NCI-H1930 (cell line): ENCODE measurements at regions not wholly inside any gene's neighbourhood (a gene's known extent, or its start where the extent isn't known, plus 50 kb on each side); places are given as distances from the start of the nearest gene placed in this dataset.
"Not testable (repeated sequence)": the region's sequence is repeated elsewhere in the genome, so short reads cannot be mapped to it uniquely, and the experiment has no call there.

Source experiments
- DNase-seq, 2 experiments: peaks; one replicate each; lab custom pipeline; 2025; lab: John Stamatoyannopoulos, UW

- no peak for DNase-seq
These were observed 136.1 kb upstream of the LIPC start for GRCh38 chr15:58295637-58296215.

- no peak for DNase-seq
These were observed 135.5 kb upstream of the LIPC start for GRCh38 chr15:58296276-58296675.

GRCh38 chr15:58297639-58298038 lies 134.2 kb upstream of the LIPC start:
- no peak for DNase-seq

DNA sequence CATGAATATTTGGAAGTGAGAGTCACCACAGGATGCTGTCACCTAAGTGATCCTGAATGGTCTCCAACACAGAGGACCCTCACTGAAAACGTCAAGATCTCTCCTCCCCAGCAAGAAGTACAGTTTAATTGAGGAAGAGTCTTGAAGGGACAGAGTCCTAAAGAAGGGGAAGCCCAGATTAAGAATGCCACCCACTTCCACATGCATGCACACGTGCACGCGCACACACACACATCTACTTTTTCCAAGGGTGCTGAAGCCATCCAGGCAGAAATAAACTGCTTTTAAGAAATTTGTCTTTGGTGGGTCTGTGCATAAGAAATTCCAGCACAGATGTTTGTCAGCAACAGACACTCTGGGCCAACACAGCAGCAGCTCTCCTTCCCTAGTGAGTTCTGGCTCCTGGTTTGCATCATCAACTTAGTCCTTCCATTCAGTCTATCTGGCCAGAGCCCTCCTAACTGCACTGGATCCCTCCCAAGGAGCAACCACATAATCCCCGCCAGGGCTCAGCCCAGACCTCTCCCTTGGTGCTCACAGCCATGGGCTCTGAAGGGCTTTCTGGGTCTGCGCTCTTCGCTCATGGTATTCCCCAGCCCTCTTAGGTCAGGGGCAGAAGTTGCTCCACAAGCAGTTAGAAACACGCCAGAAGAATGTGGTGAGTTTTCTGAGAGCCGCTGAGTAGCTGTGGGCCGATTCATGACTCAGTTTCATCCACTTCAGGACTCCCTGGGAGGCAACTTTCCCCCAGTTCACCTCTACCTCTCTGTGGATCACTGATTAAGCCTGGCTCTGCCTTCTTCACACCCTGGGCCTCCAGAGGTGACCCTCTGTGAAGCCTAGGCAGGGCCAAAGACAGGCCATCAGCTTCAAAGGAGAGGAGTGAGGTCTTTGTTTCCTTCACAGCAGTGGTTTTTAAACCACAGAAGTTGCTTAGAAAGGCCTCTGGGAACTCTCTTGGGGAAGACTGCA lies 132.6 kb upstream of the LIPC start:
- no peak for DNase-seq

DNA sequence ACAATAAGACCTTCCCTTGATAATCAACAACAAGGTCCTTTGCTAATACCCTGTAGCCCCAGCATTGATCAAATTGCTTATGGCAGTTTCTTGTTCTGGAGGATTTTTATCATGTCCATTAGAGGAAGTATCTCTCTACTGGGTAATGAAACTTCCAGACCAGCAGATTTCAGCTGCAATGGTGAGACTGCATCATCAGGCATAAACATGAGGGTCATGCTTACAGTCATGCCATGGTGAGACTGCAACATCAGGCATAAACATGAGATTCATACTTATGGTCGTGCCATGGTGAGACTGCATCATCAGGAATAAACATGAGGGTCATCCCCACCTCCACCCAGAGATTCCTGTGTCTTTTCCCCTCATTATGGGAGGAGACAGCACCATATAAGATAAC lies 129.0 kb upstream of the LIPC start:
- DNase-seq = no peak

DNA sequence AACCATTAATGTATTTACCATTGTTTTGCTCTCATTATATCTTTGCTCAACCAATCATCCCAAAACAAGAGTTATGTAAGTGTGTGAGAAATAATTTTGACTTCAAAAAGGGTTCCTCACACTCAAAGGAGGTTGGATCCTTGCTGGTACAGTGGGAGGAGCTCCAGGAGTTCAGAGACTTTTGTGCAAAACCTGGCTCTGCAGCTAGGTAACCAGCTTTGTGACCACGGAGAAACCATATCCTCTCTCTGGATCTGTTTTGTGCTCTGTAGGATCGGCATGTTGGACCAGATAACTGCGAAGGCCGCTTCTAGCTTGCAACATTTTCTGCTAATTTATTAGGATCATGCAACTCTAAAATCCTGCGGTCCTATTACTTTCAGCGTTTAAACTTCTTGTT lies 128.6 kb upstream of the LIPC start:
- DNase-seq = no peak

DNA sequence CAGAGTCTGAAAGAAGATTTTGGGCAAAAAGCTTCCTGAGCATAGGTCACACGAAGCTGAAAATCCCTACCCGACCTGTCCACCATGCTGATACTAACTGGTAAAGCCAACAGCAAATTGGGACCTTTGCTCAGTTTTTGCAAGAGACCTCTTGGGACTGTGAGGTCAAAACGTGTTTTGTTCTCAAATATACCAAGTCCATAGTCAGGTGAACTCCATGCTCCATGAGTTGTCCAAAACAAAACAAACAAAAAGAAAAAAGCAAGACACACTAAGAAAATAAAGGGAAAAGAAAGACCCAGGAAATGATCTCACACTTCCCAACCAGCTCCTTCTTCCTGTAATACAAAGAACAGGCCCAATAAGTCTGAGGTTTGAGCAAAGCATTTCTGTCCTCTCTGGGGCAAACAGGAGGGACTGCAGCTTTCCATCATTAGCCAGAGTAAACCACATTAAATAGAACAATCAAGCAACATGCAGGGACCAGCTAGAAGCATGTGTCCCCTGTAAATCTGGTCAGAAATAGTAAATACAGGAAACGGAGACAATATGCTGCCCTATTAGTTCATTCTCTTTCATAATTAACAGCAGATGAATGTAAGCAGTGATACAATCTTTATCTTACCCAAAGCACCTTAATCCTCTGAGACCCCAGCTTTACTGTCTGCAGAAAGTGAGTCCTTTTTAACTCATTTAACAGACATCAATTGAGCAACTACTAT lies 125.0 kb upstream of the LIPC start:
- peak in 1 of 2 experiments; percentile 9 for DNase-seq

GRCh38 chr15:58307313-58307961 lies 124.4 kb upstream of the LIPC start:
- peak; percentile 1 to 27 for DNase-seq

- DNase-seq = no peak
These were observed 122.9 kb upstream of the LIPC start for GRCh38 chr15:58308742-58309355.

DNA sequence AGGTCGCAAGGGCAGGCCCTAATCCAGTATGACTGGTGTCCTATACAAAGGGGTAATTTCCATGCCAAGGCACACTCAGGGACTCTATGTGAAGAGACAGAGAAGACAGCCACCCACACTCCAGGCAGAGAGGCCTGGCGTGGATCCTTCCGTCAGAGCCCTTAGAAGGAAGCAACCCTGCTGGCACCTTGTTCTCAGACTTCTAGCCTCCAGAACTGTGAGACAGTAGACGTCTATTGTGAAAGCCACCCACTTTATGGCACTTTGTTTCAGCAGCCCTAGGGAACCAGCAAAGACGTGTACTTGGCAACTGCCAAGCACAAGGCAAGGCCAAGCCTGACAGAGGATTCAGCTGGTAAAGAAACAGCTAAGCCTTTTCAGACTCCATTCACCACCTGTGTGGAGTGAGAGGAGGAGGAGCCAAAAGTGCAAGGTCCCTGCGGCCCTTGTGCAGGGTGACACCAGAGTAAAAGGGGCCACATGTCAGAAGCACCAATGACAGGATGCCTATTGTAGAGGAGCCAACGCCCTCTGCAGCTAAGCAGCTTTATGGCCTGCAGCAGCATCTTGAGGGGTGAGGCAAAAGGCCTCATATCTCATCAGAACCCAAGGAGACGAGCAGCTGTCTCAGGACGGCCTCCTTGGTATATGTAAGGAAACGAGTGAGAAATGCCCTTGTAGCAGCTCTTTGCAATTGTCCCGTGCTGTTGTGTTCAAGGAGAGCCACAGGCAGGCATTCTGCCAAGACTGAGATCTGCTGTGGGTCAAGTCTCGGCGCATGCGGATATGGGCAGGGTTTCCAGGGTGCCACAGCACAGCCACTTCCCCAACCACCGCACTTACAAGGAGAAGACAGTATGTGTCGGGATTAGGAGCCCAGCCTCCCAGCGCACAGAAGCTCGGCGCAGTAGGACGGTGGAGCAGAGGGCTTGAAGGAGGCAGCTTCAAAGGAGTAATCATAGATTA lies 121.5 kb upstream of the LIPC start:
- DNase-seq = no peak

- DNase-seq = no peak
These were observed 120.2 kb upstream of the LIPC start for GRCh38 chr15:58311556-58311955.

- DNase-seq = no peak
These were observed 119.8 kb upstream of the LIPC start for GRCh38 chr15:58312031-58312430.

- no peak for DNase-seq
These were observed 118.5 kb upstream of the LIPC start for GRCh38 chr15:58313304-58313703.

DNA sequence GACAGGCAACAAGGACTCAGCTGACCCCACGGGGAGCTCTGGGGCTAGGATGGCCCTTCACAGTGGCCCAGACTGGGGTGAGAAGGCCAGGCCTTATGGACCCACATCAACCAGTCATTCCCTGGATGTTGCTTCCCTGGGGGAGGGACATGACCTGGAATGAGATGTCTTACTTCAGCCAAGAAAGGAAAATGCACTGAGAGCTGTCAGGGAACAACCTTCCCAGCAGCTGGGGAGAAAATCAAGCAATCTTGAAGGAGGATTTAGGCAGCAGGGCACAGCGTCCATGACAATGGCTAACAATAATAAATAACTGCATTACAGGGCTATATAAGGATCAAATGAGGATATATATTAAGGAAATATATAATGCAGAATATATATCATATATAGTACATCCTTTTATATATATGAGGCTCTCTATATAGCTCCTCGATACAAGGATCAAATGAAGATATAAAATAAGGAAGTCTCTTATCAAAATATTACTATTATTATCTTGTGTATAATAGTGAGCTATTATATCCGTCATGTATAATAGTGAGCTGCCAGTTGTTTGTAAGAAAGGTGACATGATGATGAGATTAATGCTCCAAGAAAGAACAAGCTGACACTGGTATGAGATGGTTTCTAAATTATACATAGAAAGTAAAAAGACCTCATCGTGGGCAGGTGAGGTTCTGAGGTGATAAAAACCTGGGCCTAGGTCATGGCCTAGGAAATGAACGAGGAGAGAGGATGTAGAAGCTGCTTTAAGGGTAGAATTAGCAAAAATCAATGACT lies 117.8 kb upstream of the LIPC start:
- DNase-seq = no peak

GRCh38 chr15:58314593-58315216 lies 117.1 kb upstream of the LIPC start:
- DNase-seq = no peak

- DNase-seq = no peak
These were observed 113.3 kb upstream of the LIPC start for GRCh38 chr15:58318517-58318916.

DNA sequence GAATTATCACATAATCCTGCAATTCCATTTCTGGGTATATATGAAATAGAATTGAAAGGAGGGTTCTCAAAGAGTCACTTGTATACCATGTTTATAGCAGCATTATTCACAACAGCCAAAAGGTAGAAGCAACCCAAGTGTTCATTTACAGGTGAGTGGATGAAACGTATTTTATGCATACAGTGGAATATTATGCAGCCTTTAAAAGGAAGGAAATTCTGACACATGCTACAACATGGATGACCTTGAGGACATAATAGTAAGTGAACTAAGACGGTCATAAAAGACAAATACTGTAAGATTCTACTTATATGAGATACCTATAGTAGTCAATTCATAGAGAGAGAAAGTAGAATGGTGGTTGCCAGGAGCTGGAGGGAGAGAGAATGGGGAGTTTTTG lies 110.8 kb upstream of the LIPC start:
- no peak for DNase-seq

GRCh38 chr15:58322253-58322652 lies 109.5 kb upstream of the LIPC start:
- no peak for DNase-seq

DNA sequence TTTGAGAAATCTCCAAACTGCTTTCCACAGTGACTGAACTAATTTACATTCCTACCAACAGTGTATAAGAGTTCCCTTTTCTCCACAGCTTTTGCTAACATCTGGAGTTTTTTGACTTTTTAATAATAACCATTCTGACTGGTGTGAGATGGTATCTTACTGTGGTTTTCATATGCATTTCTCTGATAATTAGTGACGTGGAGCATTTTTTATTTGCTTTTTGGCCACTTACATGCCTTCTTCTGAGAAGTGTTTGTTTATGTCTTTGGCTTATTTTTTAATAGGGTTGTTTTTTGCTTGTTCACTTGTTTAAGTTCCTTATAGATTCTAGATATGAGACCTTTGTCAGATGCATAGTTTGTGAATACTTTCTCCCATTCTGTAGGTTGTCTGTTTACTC lies 108.5 kb upstream of the LIPC start:
- DNase-seq = not testable (repeated sequence)
